Esophagus squamous epithelium (tissue), 5 donors: ENCODE measurements at regions not wholly inside any gene's neighbourhood (a gene's known extent, or its start where the extent isn't known, plus 50 kb on each side); places are given as distances from the start of the nearest gene placed in this dataset.

ENCODE experiments used
- DNase-seq: peaks from one replicate; lab custom pipeline; 2025; lab: John Stamatoyannopoulos, UW
- H3K27ac ChIP-seq, 4 donors: fragments of 200-600 bp; sonication (generic); one replicate each; pipeline ENCODE4 v1.5.1; 2016 to 2019; ENCODE audit warnings: mild to moderate bottlenecking in 1 of 4
- H3K27me3 ChIP-seq, 4 donors: fragments of 200-600 bp; sonication (generic); 1 replicate in 3 of 4; 2 replicates in 1 of 4; pipeline versions ENCODE4 v1.5.1 to v1.6.0; 2017 to 2021; ENCODE audit warnings: antibody characterized with exemption in 1 of 4
- H3K36me3 ChIP-seq, 3 donors: fragments of 200-600 bp; sonication (generic); one replicate each; pipeline ENCODE4 v1.5.1; 2016 to 2019
- H3K4me1 ChIP-seq, 3 donors: fragments of 200-600 bp; sonication (generic); one replicate each; pipeline ENCODE4 v1.5.1; 2017 to 2019
- H3K4me3 ChIP-seq, 4 donors: fragments of 200-600 bp; sonication (generic); 1 replicate in 3 of 4; 2 replicates in 1 of 4; pipeline ENCODE4 v1.5.1; 2016 to 2019; ENCODE audit warnings: mild to moderate bottlenecking in 2 of 4, moderate library complexity in 1 of 4
- H3K9me3 ChIP-seq, 3 donors: fragments of 200-600 bp; sonication (generic); one replicate each; pipeline ENCODE4 v1.5.1; 2016 to 2019
- POLR2A ChIP-seq, 4 donors: fragments of 450-650 bp; IDR thresholded peaks; one replicate each; pipeline ENCODE4 v1.6.1; 2017; ENCODE audit warnings: antibody characterized with exemption in 4 of 4, mild to moderate bottlenecking in 4 of 4, moderate library complexity in 3 of 4
- WGBS, 2 donors: methylation state at CpG; one replicate each; pipeline ENCODE4 v1.1.5; 2018; 5-methylcytosine and 5-hydroxymethylcytosine counted together
- intact Hi-C: fragments of 100-400 bp; cut with DNase I; formaldehyde crosslinking; loops from one replicate; pipeline ENCODE4 v1.15.0; 2022
- TF ChIP-seq, protein P1 (sequence below), 6 experiments: fragments of 450-650 bp in 4 of 6; fragments of 200-600 bp in 2 of 6; sonication (generic) in 2 of 6; IDR thresholded peaks; one replicate each; pipeline ENCODE4 v1.5.1; 2016 to 2019; ENCODE audit warnings: antibody characterized with exemption in 6 of 6, mild to moderate bottlenecking in 4 of 6, moderate library complexity in 4 of 6
- donor health status: DM: yes; HTN: yes; CAD: no.

DNA sequence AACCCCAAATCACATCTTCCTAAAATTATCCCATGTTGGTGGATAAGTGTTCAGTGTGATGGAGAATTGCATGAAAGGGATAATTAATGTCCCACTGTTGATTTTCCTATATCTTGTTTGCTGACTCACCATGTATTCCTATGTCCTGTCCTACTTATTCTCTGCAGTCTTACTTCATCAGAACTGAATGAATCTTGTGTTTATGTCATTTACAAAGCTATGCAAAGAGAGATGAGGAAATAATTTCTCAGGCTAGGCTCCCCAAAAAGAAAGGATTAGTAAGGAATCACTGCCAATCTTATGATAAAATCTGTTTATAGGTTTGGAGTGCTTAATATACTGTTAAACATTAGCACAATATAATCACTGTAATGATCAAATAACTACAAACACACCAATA is 360.8 kb downstream of the CRPPA start:
- peaks cover 0 to 13% (median 0%) of the 10 kb centered on the region in 3 donors for H3K4me1 ChIP-seq
- H3K9me3 ChIP-seq, result no peaks in the 10 kb centered on the region
- DNase-seq, result no peak
- H3K36me3 ChIP-seq, result no peaks in the 10 kb centered on the region
- H3K27me3 ChIP-seq, result no peaks in the 10 kb centered on the region
- H3K4me3 ChIP-seq, result no peak overlapping the region
- H3K27ac ChIP-seq, result no peak overlapping the region
- intact Hi-C loops, result no loop called here
- TF ChIP-seq, protein P1, sequence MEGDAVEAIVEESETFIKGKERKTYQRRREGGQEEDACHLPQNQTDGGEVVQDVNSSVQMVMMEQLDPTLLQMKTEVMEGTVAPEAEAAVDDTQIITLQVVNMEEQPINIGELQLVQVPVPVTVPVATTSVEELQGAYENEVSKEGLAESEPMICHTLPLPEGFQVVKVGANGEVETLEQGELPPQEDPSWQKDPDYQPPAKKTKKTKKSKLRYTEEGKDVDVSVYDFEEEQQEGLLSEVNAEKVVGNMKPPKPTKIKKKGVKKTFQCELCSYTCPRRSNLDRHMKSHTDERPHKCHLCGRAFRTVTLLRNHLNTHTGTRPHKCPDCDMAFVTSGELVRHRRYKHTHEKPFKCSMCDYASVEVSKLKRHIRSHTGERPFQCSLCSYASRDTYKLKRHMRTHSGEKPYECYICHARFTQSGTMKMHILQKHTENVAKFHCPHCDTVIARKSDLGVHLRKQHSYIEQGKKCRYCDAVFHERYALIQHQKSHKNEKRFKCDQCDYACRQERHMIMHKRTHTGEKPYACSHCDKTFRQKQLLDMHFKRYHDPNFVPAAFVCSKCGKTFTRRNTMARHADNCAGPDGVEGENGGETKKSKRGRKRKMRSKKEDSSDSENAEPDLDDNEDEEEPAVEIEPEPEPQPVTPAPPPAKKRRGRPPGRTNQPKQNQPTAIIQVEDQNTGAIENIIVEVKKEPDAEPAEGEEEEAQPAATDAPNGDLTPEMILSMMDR (IDR thresholded peaks at IDR 0.05), result no peak
- TF ChIP-seq POLR2A (IDR thresholded peaks at IDR 0.05), result no peak

DNA sequence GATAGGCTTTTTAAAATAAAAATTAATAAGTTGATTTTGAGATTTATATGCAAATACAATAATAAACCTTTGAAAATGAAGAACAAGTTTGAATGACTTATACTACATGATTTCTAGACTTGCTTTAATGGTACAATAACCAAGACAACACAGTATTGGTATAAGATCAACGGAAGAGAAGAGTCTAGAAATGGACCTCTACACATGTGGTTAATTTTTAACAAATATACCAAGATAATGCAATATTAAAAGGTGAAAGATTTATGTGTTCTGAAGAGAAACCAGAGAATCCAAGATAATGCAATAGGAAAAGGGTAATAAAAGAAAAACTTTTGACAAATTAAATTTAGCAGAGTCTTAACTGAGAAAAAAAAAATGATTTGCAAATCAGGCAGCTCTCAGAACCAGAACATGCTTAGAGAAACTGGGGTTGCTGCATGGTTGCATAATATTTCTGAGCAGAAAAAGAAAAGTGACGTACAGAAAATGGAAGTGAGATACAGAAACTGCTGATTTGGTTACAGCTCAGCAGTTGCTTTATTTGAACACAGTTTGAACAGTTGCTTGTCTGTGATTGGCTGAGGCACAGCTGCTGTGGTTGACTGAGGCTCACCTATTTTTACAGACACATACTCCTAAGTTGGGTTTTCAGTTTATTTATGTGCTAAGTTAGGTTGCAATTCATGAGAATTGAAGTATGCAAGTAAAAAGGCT is 365.9 kb downstream of the CRPPA start:
- DNase-seq, result no peak
- Histone ChIP-seq H3K4me3 (no peak overlapping the region), H3K36me3 (no peaks in the 10 kb centered on the region), H3K4me1 (no peaks in the 10 kb centered on the region), H3K9me3 (no peaks in the 10 kb centered on the region), H3K27ac (no peak overlapping the region), H3K27me3 (no peaks in the 10 kb centered on the region)
- intact Hi-C loops, result no loop called here
- no peak for TF ChIP-seq POLR2A (IDR thresholded peaks at IDR 0.05)
- TF ChIP-seq, protein P1 (IDR thresholded peaks at IDR 0.05), result no peak
- 56 to 60% methylated on average over 2 of the region's 2 CpGs for WGBS, 2 donors

DNA sequence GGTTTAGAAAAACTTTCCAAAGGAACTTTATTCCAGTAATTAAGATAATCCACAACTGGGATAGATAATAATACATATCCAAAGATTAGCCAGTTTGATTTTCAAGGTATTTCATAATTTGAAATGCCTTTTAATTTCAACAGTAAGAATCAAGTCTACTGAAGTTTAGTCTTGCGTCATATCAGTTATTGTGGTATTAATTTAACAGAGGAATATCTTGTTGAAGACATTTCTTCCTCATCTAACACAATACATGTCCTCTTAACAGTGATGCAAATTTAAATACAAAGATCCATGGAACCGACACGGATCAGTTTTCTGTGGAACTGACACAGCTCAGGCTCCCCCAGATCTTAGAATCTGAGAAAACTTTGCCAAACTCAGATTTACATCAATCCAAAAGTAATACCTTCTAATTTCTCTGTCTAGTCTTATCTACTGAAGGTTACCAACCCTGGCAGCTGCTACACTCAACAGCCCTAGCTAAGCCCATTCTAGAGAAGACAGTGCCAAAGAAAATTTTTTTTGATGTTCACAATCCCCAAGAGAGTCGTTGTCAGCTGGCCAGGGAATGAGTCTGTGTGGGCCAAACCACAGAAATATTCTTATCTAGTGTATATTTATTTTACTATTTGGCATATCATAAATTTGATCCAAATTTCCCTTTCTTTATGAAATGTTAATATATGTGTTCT is 365.2 kb upstream of the MEOX2 start:
- TF ChIP-seq, protein P1 (IDR thresholded peaks at IDR 0.05), result no peak
- TF ChIP-seq POLR2A (IDR thresholded peaks at IDR 0.05), result no peak
- Histone ChIP-seq H3K36me3 (no peaks in the 10 kb centered on the region), H3K27me3 (no peaks in the 10 kb centered on the region), H3K9me3 (no peaks in the 10 kb centered on the region), H3K27ac (no peak overlapping the region), H3K4me1 (no peaks in the 10 kb centered on the region), H3K4me3 (no peak overlapping the region)
- 48 to 70% methylated on average over 4 of the region's 4 CpGs for WGBS, 2 donors
- DNase-seq, result no peak
- intact Hi-C loops, result no loop called here

DNA sequence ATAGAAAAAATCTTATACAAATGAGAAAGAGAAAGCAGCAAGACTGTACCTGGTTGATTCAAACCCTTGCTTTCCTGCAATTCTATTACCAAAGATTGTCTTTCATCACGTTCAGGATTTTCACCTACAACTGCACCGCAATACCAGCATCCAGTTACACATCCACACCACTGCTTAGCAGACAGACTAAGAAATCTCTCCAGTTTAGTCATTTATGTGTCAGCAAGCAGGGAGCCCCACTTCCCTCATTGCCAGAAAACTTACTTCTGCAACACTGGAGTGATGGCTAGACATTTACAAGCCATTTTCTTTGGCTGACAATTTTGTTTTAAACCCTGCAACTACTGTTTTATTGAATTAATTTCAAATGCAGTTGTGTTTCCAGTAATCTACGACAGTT is 359.6 kb upstream of the MEOX2 start:
- whole genome bisulfite sequencing, 2 donors, result 67 to 74% methylated on average over 3 of the region's 3 CpGs
- Histone ChIP-seq H3K27ac (no peak overlapping the region), H3K27me3 (no peaks in the 10 kb centered on the region), H3K4me1 (no peaks in the 10 kb centered on the region), H3K9me3 (no peaks in the 10 kb centered on the region), H3K4me3 (no peak overlapping the region), H3K36me3 (no peaks in the 10 kb centered on the region)
- DNase-seq, result no peak
- no peak for TF ChIP-seq POLR2A (IDR thresholded peaks at IDR 0.05)
- intact Hi-C loops, result no loop called here

DNA sequence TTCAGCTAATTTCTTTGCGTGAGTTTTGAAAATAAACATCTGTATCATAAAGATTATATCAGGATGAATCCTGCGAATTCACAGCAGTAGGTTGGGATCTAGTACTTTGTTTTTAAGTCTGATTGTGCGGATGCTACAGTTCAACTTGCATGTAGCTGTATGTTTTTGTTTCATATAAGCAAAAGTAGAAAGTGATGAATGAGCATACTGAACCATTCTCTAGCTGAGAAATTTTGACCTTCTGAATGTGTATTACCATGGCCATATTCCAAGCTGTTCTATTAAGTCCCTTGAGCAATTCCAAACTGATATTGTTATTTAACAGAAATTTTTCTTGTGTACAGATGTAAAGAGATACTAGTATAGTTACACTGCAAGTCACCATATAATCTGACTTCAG is 358.8 kb upstream of the MEOX2 start:
- Histone ChIP-seq H3K27me3 (no peaks in the 10 kb centered on the region), H3K36me3 (no peaks in the 10 kb centered on the region), H3K4me1 (no peaks in the 10 kb centered on the region), H3K4me3 (no peak overlapping the region), H3K27ac (no peak overlapping the region), H3K9me3 (no peaks in the 10 kb centered on the region)
- no peak for DNase-seq
- intact Hi-C loops, result no loop called here
- WGBS, 2 donors, result 72 to 78% methylated on average over 3 of the region's 3 CpGs
- TF ChIP-seq, protein P1 (IDR thresholded peaks at IDR 0.05), result no peak
- TF ChIP-seq POLR2A (IDR thresholded peaks at IDR 0.05), result no peak
